ENCODE measurements at regions not wholly inside any gene's neighbourhood (a gene's known extent, or its start where the extent isn't known, plus 50 kb on each side); places are given as distances from the start of the nearest gene placed in this dataset.

GRCh38 chr4:162347156-162347841 is 183.5 kb upstream of the FSTL5 start:
- peak overlapping the region in 1 of 3 donors; percentile 33 for H3K27ac Mint-ChIP-seq

GRCh38 chr4:162343967-162344366 is 180.2 kb upstream of the FSTL5 start:
- no peaks in the 10 kb centered on the region for H3K27me3 ChIP-seq (ENCODE audit: control insufficient read depth, insufficient read depth, low read length)
- no peak overlapping the region for H3K4me3 Mint-ChIP-seq
- DNase-seq = no peak
- H3K9me3 ChIP-seq (ENCODE audit: control insufficient read depth in 2 of 2, low read length in 2 of 2) = no peaks in the 10 kb centered on the region
- no peak overlapping the region for H3K4me3 ChIP-seq (ENCODE audit: low read depth, low read length)
- H3K4me1 ChIP-seq (ENCODE audit: control insufficient read depth, insufficient read depth, low read length, poor library complexity, severe bottlenecking) = no peaks in the 10 kb centered on the region
- H3K36me3 Mint-ChIP-seq = no peaks in the 10 kb centered on the region
- no peaks in the 10 kb centered on the region for H3K27me3 Mint-ChIP-seq
- H3K27ac ChIP-seq (ENCODE audit: insufficient read depth, low read length, poor library complexity, severe bottlenecking) = no peak overlapping the region
- no peak for ATAC-seq (ENCODE audit: low read depth in 2 of 2)
- no peaks in the 10 kb centered on the region for H3K36me3 ChIP-seq (ENCODE audit: control insufficient read depth, insufficient read depth, low read length)
- no peak overlapping the region for H3K27ac Mint-ChIP-seq
- H3K4me1 Mint-ChIP-seq = peaks cover 0 to 2% (median 0%) of the 10 kb centered on the region in 4 donors
- H3K9me3 Mint-ChIP-seq = peaks cover 1 to 10% (median 3%) of the 10 kb centered on the region in 7 donors

More at GRCh38 chr4:162347156-162347841, 183.5 kb upstream of the FSTL5 start:
- Mint-ChIP-seq H3K27me3 (no peaks in the 10 kb centered on the region), H3K4me3 (no peak overlapping the region), H3K9me3 (peaks cover 0 to 5% (median 3%) of the 10 kb centered on the region in 7 donors), H3K36me3 (no peaks in the 10 kb centered on the region), H3K4me1 (peaks cover 0 to 2% (median 0%) of the 10 kb centered on the region in 4 donors)
- ATAC-seq (ENCODE audit: low read depth in 2 of 2) (no peak), DNase-seq (peak in 1 of 3 donors; percentile 5)
- Histone ChIP-seq H3K9me3 (ENCODE audit: control insufficient read depth in 2 of 2, low read length in 2 of 2) (no peaks in the 10 kb centered on the region), H3K27me3 (ENCODE audit: control insufficient read depth, insufficient read depth, low read length) (no peaks in the 10 kb centered on the region), H3K4me3 (ENCODE audit: low read depth, low read length) (no peak overlapping the region), H3K4me1 (ENCODE audit: control insufficient read depth, insufficient read depth, low read length, poor library complexity, severe bottlenecking) (no peaks in the 10 kb centered on the region), H3K36me3 (ENCODE audit: control insufficient read depth, insufficient read depth, low read length) (no peaks in the 10 kb centered on the region), H3K27ac (ENCODE audit: insufficient read depth, low read length, poor library complexity, severe bottlenecking) (no peak overlapping the region)

- ATAC-seq (ENCODE audit: low read depth in 2 of 2) (no peak), DNase-seq (no peak)
- H3K27ac ChIP-seq (ENCODE audit: insufficient read depth, low read length, poor library complexity, severe bottlenecking) = no peak overlapping the region
- peaks cover 2 to 10% (median 3%) of the 10 kb centered on the region in 7 donors for H3K9me3 Mint-ChIP-seq
- no peak overlapping the region for H3K4me3 ChIP-seq (ENCODE audit: low read depth, low read length)
- H3K36me3 Mint-ChIP-seq = no peaks in the 10 kb centered on the region
- no peaks in the 10 kb centered on the region for H3K4me1 ChIP-seq (ENCODE audit: control insufficient read depth, insufficient read depth, low read length, poor library complexity, severe bottlenecking)
- no peaks in the 10 kb centered on the region for H3K27me3 Mint-ChIP-seq
- no peak overlapping the region for H3K4me3 Mint-ChIP-seq
- no peaks in the 10 kb centered on the region for H3K27me3 ChIP-seq (ENCODE audit: control insufficient read depth, insufficient read depth, low read length)
- no peak overlapping the region for H3K27ac Mint-ChIP-seq
- no peaks in the 10 kb centered on the region for H3K36me3 ChIP-seq (ENCODE audit: control insufficient read depth, insufficient read depth, low read length)
- H3K4me1 Mint-ChIP-seq = no peaks in the 10 kb centered on the region
- no peaks in the 10 kb centered on the region for H3K9me3 ChIP-seq (ENCODE audit: control insufficient read depth in 2 of 2, low read length in 2 of 2)
Measured at GRCh38 chr4:162341533-162341932, 177.7 kb upstream of the FSTL5 start.

GRCh38 chr4:162323919-162324318 is 160.1 kb upstream of the FSTL5 start:
- Histone ChIP-seq H3K36me3 (ENCODE audit: control insufficient read depth, insufficient read depth, low read length) (no peaks in the 10 kb centered on the region), H3K27me3 (ENCODE audit: control insufficient read depth, insufficient read depth, low read length) (no peaks in the 10 kb centered on the region), H3K9me3 (ENCODE audit: control insufficient read depth in 2 of 2, low read length in 2 of 2) (peaks cover 0 to 1% of the 10 kb centered on the region in 2 experiments), H3K4me3 (ENCODE audit: low read depth, low read length) (no peak overlapping the region), H3K27ac (ENCODE audit: insufficient read depth, low read length, poor library complexity, severe bottlenecking) (no peak overlapping the region), H3K4me1 (ENCODE audit: control insufficient read depth, insufficient read depth, low read length, poor library complexity, severe bottlenecking) (no peaks in the 10 kb centered on the region)
- Mint-ChIP-seq H3K4me3 (no peak overlapping the region), H3K4me1 (no peaks in the 10 kb centered on the region), H3K36me3 (no peaks in the 10 kb centered on the region), H3K9me3 (peaks cover 0 to 3% (median 0%) of the 10 kb centered on the region in 7 donors), H3K27me3 (no peaks in the 10 kb centered on the region), H3K27ac (no peak overlapping the region)
- ATAC-seq (ENCODE audit: low read depth in 2 of 2) (no peak), DNase-seq (no peak)

GRCh38 chr4:162322054-162322453 is 158.3 kb upstream of the FSTL5 start:
- Mint-ChIP-seq H3K4me3 (no peak overlapping the region), H3K36me3 (no peaks in the 10 kb centered on the region), H3K27ac (no peak overlapping the region), H3K9me3 (no peaks in the 10 kb centered on the region), H3K27me3 (no peaks in the 10 kb centered on the region), H3K4me1 (no peaks in the 10 kb centered on the region)
- ATAC-seq (ENCODE audit: low read depth in 2 of 2) (no peak), DNase-seq (no peak)
- Histone ChIP-seq H3K4me3 (ENCODE audit: low read depth, low read length) (no peak overlapping the region), H3K27ac (ENCODE audit: insufficient read depth, low read length, poor library complexity, severe bottlenecking) (no peak overlapping the region), H3K27me3 (ENCODE audit: control insufficient read depth, insufficient read depth, low read length) (no peaks in the 10 kb centered on the region), H3K9me3 (ENCODE audit: control insufficient read depth in 2 of 2, low read length in 2 of 2) (peaks cover 0 to 1% of the 10 kb centered on the region in 2 experiments), H3K4me1 (ENCODE audit: control insufficient read depth, insufficient read depth, low read length, poor library complexity, severe bottlenecking) (no peaks in the 10 kb centered on the region), H3K36me3 (ENCODE audit: control insufficient read depth, insufficient read depth, low read length) (no peaks in the 10 kb centered on the region)

DNA sequence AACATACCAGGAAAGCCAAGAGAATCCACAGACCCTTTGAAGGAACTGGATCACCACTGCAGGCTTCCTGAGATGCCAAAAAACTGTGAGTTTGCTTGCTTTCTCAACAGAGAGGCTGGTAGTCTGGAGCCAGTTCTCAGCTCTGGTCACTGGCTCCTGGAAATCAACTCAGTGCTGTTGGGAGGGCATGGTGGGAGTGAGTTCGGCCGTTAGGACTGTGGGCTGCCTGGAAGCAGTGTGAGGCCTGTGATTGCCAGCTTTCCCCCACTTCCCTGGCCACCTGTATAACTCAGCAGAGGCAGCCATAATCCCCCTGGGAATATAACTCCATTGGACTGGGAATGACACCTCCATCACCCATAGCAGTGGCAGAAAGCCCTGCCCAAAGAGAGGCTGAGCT is 122.0 kb upstream of the FSTL5 start:
- H3K27me3 Mint-ChIP-seq = no peaks in the 10 kb centered on the region
- Histone ChIP-seq H3K4me3 (ENCODE audit: low read depth, low read length) (no peak overlapping the region), H3K4me1 (ENCODE audit: control insufficient read depth, insufficient read depth, low read length, poor library complexity, severe bottlenecking) (no peaks in the 10 kb centered on the region), H3K9me3 (ENCODE audit: control insufficient read depth in 2 of 2, low read length in 2 of 2) (no peaks in the 10 kb centered on the region), H3K27me3 (ENCODE audit: control insufficient read depth, insufficient read depth, low read length) (no peaks in the 10 kb centered on the region), H3K27ac (ENCODE audit: insufficient read depth, low read length, poor library complexity, severe bottlenecking) (no peak overlapping the region), H3K36me3 (ENCODE audit: control insufficient read depth, insufficient read depth, low read length) (no peaks in the 10 kb centered on the region)
- no peak overlapping the region for H3K4me3 Mint-ChIP-seq
- peaks cover 5 to 35% (median 6%) of the 10 kb centered on the region in 7 donors for H3K9me3 Mint-ChIP-seq
- H3K36me3 Mint-ChIP-seq = no peaks in the 10 kb centered on the region
- H3K4me1 Mint-ChIP-seq = no peaks in the 10 kb centered on the region
- no peak for DNase-seq
- ATAC-seq (ENCODE audit: low read depth in 2 of 2) = no peak
- no peak overlapping the region for H3K27ac Mint-ChIP-seq

DNA sequence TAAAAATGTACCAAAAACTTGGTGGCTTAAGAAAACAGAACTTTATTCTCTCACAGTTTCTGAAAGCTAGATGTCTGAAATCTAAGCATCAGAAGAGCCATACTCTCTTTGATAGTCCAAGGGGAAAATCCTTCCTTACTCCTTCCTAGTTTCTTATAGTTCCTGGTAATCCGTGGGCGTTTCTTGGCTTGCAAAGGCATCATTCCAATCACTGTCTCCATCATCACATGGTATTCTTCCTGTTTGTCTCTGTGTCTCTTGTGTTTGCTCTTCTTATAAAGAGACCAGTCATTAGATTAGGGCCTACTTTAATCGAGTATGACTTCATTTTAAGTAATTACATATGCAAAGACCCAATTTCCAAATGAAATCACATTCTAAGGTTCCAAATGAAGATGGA is 118.9 kb upstream of the FSTL5 start:
- H3K36me3 Mint-ChIP-seq = no peaks in the 10 kb centered on the region

GRCh38 chr4:162274354-162274753 is 110.6 kb upstream of the FSTL5 start:
- DNase-seq = no peak

More for the DNA sequence above, 118.9 kb upstream of the FSTL5 start:
- no peaks in the 10 kb centered on the region for H3K36me3 ChIP-seq (ENCODE audit: control insufficient read depth, insufficient read depth, low read length)
- Mint-ChIP-seq H3K27ac (no peak overlapping the region), H3K4me3 (no peak overlapping the region), H3K9me3 (peaks cover 0 to 19% (median 6%) of the 10 kb centered on the region in 7 donors), H3K4me1 (no peaks in the 10 kb centered on the region), H3K27me3 (no peaks in the 10 kb centered on the region)
- no peaks in the 10 kb centered on the region for H3K9me3 ChIP-seq (ENCODE audit: control insufficient read depth in 2 of 2, low read length in 2 of 2)
- no peak overlapping the region for H3K27ac ChIP-seq (ENCODE audit: insufficient read depth, low read length, poor library complexity, severe bottlenecking)
- no peaks in the 10 kb centered on the region for H3K27me3 ChIP-seq (ENCODE audit: control insufficient read depth, insufficient read depth, low read length)
- H3K4me3 ChIP-seq (ENCODE audit: low read depth, low read length) = no peak overlapping the region
- ATAC-seq (ENCODE audit: low read depth in 2 of 2) = no peak
- DNase-seq = no peak
- H3K4me1 ChIP-seq (ENCODE audit: control insufficient read depth, insufficient read depth, low read length, poor library complexity, severe bottlenecking) = no peaks in the 10 kb centered on the region

More at GRCh38 chr4:162274354-162274753, 110.6 kb upstream of the FSTL5 start:
- Mint-ChIP-seq H3K36me3 (no peaks in the 10 kb centered on the region), H3K9me3 (peaks cover 0 to 15% (median 6%) of the 10 kb centered on the region in 7 donors), H3K4me3 (no peak overlapping the region), H3K27ac (no peak overlapping the region), H3K27me3 (no peaks in the 10 kb centered on the region), H3K4me1 (no peaks in the 10 kb centered on the region)
- Histone ChIP-seq H3K4me1 (ENCODE audit: control insufficient read depth, insufficient read depth, low read length, poor library complexity, severe bottlenecking) (no peaks in the 10 kb centered on the region), H3K27ac (ENCODE audit: insufficient read depth, low read length, poor library complexity, severe bottlenecking) (no peak overlapping the region), H3K36me3 (ENCODE audit: control insufficient read depth, insufficient read depth, low read length) (no peaks in the 10 kb centered on the region), H3K9me3 (ENCODE audit: control insufficient read depth in 2 of 2, low read length in 2 of 2) (peaks cover 0 to 2% of the 10 kb centered on the region in 2 experiments), H3K27me3 (ENCODE audit: control insufficient read depth, insufficient read depth, low read length) (no peaks in the 10 kb centered on the region), H3K4me3 (ENCODE audit: low read depth, low read length) (no peak overlapping the region)
- peak in 1 of 2 donors; percentile 20 for ATAC-seq (ENCODE audit: low read depth in 2 of 2)
